CD4-positive, CD25-positive, alpha-beta regulatory T cell (primary cell): ENCODE measurements at regions not wholly inside any gene's neighbourhood (a gene's known extent, or its start where the extent isn't known, plus 50 kb on each side); places are given as distances from the start of the nearest gene placed in this dataset.

Experiments
- ATAC-seq, 2 donors: fragments of 150-1000 bp; cut with Tn5 transposase; one replicate each; pipeline ENCODE4 v1.10.0; 2021; ENCODE audit warnings: low read depth in 2 of 2, moderate number of reproducible peaks in 2 of 2, moderate library complexity in 1 of 2
- DNase-seq, 3 donors: peaks; one replicate each; pipeline versions ENCODE4 v3.0.0 to v3.0.0-alpha.2; 2012 to 2022; ENCODE audit warnings: mixed read lengths in 1 of 3
- H3K27ac ChIP-seq: one replicate; pipeline ENCODE4 v1.7.0; 2013; ENCODE audit warnings: mild to moderate bottlenecking, low read length; ENCODE audit not compliant: insufficient read depth, poor library complexity, severe bottlenecking
- H3K27me3 ChIP-seq: one replicate; pipeline ENCODE4 v1.7.0; 2013; ENCODE audit warnings: low read length; ENCODE audit not compliant: control insufficient read depth, insufficient read depth
- H3K36me3 ChIP-seq: one replicate; pipeline ENCODE4 v1.7.0; 2013; ENCODE audit warnings: mild to moderate bottlenecking, low read length, moderate library complexity; ENCODE audit not compliant: control insufficient read depth, insufficient read depth
- H3K4me1 ChIP-seq: 2 replicates; pipeline ENCODE4 v1.7.0; 2013; ENCODE audit warnings: mild to moderate bottlenecking, low read length; ENCODE audit not compliant: insufficient read depth, control insufficient read depth, poor library complexity, severe bottlenecking
- H3K4me3 ChIP-seq: one replicate; pipeline ENCODE4 v1.7.0; 2013; ENCODE audit warnings: low read depth, mild to moderate bottlenecking, low read length, moderate library complexity
- H3K9me3 ChIP-seq, 2 experiments: 1 replicate in 1 of 2; 2 replicates in 1 of 2; pipeline ENCODE4 v1.7.0; 2013; ENCODE audit warnings: low read length in 2 of 2, mild to moderate bottlenecking in 1 of 2, moderate library complexity in 1 of 2; ENCODE audit not compliant: control insufficient read depth in 2 of 2
- H3K27ac Mint-ChIP-seq, 3 donors: one replicate each; pipeline ENCODE4 v1.8.0; 2020 to 2022; ENCODE audit warnings: mild to moderate bottlenecking in 3 of 3, mixed read lengths in 3 of 3, moderate library complexity in 2 of 3
- H3K27me3 Mint-ChIP-seq: one replicate; pipeline ENCODE4 v1.8.0; 2022; ENCODE audit warnings: mild to moderate bottlenecking, mixed read lengths
- H3K36me3 Mint-ChIP-seq: one replicate; pipeline ENCODE4 v1.8.0; 2020; ENCODE audit warnings: mixed read lengths
- H3K4me1 Mint-ChIP-seq, 4 donors: one replicate each; pipeline ENCODE4 v1.8.0; 2020 to 2022; ENCODE audit warnings: mixed read lengths in 4 of 4, mild to moderate bottlenecking in 1 of 4
- H3K4me3 Mint-ChIP-seq, 4 donors: one replicate each; pipeline ENCODE4 v1.8.0; 2020 to 2022; ENCODE audit warnings: mild to moderate bottlenecking in 4 of 4, mixed read lengths in 4 of 4, moderate library complexity in 3 of 4
- H3K9me3 Mint-ChIP-seq, 7 donors: one replicate each; pipeline ENCODE4 v1.8.0; 2020 to 2022; ENCODE audit warnings: mixed read lengths in 7 of 7, mild to moderate bottlenecking in 3 of 7, moderate library complexity in 2 of 7

- Histone ChIP-seq H3K27me3 (no peaks in the 10 kb centered on the region), H3K9me3 (no peaks in the 10 kb centered on the region), H3K4me3 (no peak overlapping the region), H3K4me1 (no peaks in the 10 kb centered on the region), H3K36me3 (no peaks in the 10 kb centered on the region), H3K27ac (no peak overlapping the region)
- ATAC-seq (no peak), DNase-seq (no peak)
- Mint-ChIP-seq H3K4me1 (peaks cover 0 to 4% (median 2%) of the 10 kb centered on the region in 4 donors), H3K4me3 (no peak overlapping the region), H3K36me3 (no peaks in the 10 kb centered on the region), H3K27me3 (no peaks in the 10 kb centered on the region), H3K27ac (no peak overlapping the region), H3K9me3 (peaks cover 0 to 3% (median 0%) of the 10 kb centered on the region in 7 donors)
These were observed 503.2 kb upstream of the JARID2 start for GRCh38 chr6:14742680-14743079.

- Mint-ChIP-seq H3K36me3 (no peaks in the 10 kb centered on the region), H3K4me1 (peaks cover 0 to 4% (median 2%) of the 10 kb centered on the region in 4 donors), H3K4me3 (no peak overlapping the region), H3K9me3 (peaks cover 0 to 3% (median 0%) of the 10 kb centered on the region in 7 donors), H3K27ac (peak overlapping the region in 1 of 3 donors; percentile 1), H3K27me3 (no peaks in the 10 kb centered on the region)
- DNase-seq (no peak), ATAC-seq (no peak)
- H3K4me3 ChIP-seq, result no peak overlapping the region
- H3K27ac ChIP-seq, result no peak overlapping the region
- no peaks in the 10 kb centered on the region for H3K27me3 ChIP-seq
- H3K9me3 ChIP-seq, result no peaks in the 10 kb centered on the region
- H3K36me3 ChIP-seq, result no peaks in the 10 kb centered on the region
- no peaks in the 10 kb centered on the region for H3K4me1 ChIP-seq
These were observed 502.8 kb upstream of the JARID2 start for GRCh38 chr6:14743144-14743473.

GRCh38 chr6:14743474-14744211 is 502.2 kb upstream of the JARID2 start:
- Histone ChIP-seq H3K36me3 (no peaks in the 10 kb centered on the region), H3K4me1 (no peaks in the 10 kb centered on the region), H3K27ac (no peak overlapping the region), H3K4me3 (no peak overlapping the region), H3K9me3 (no peaks in the 10 kb centered on the region), H3K27me3 (no peaks in the 10 kb centered on the region)
- H3K4me3 Mint-ChIP-seq, result no peak overlapping the region
- peaks cover 0 to 3% (median 0%) of the 10 kb centered on the region in 7 donors for H3K9me3 Mint-ChIP-seq
- H3K36me3 Mint-ChIP-seq, result no peaks in the 10 kb centered on the region
- DNase-seq (peak in 1 of 3 donors; percentile 47), ATAC-seq (peak; percentile 70 to 71)
- no peaks in the 10 kb centered on the region for H3K27me3 Mint-ChIP-seq
- H3K27ac Mint-ChIP-seq, result no peak overlapping the region
- peaks cover 0 to 4% (median 2%) of the 10 kb centered on the region in 4 donors for H3K4me1 Mint-ChIP-seq

DNA sequence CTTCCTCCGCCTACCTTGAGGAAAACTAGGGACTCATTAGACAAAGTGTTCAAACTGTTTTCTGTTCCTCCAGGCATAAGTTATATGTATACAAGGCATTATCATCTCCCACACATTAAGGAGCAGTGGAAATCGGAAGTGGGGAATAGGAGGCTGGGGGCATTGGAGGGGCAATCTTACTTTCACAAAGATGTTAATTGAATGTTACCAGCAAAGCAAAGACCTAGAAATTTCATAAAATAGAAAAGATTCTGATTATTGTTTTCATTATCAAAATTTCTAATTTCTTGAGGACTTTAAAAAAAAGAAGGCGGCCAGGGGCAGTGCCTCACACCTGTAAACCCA is 501.7 kb upstream of the JARID2 start:
- Mint-ChIP-seq H3K4me3 (no peak overlapping the region), H3K4me1 (peaks cover 0 to 6% (median 2%) of the 10 kb centered on the region in 4 donors), H3K27me3 (no peaks in the 10 kb centered on the region)

DNA sequence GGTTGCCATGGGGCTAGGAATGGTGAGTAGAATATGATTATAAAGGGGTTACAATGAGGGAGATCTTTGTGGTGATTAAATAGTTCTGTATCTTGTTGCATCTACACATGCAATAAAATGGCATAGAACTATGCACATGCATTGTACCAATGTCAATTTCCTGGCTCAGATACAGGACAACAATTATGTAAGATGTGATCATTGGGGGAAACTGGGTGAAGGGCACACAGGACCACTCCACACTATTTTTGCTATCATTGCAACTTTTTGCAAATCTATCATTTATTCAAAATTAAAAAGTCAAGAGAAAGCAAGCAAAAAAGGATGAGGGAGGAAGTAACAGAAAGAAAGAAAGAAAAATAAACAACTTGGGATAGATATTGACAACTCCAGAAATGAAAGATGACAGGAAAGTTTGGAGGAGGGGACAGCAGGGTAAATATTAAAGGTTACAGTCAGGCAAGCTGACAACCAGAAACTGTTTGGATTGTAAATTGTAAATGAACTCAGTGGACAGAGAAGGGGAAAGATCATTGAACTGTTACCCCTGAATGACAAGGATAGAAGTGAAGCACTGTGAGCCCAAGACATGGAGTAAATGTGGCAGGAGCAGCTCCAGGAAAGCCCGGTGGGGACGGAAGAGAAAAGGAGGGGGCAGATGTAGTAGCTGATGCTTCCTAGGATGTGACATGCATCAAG is 499.6 kb upstream of the JARID2 start:
- no peak overlapping the region for H3K4me3 Mint-ChIP-seq
- H3K4me1 ChIP-seq, result no peaks in the 10 kb centered on the region
- H3K27ac ChIP-seq, result no peak overlapping the region
- H3K27ac Mint-ChIP-seq, result peak overlapping the region in 1 of 3 donors; percentile 35
- no peaks in the 10 kb centered on the region for H3K36me3 ChIP-seq
- DNase-seq (no peak), ATAC-seq (no peak)
- H3K9me3 Mint-ChIP-seq, result peaks cover 0 to 3% (median 0%) of the 10 kb centered on the region in 7 donors
- H3K4me1 Mint-ChIP-seq, result peaks cover 0 to 6% (median 2%) of the 10 kb centered on the region in 4 donors
- H3K27me3 Mint-ChIP-seq, result no peaks in the 10 kb centered on the region
- no peaks in the 10 kb centered on the region for H3K9me3 ChIP-seq
- no peak overlapping the region for H3K4me3 ChIP-seq
- H3K36me3 Mint-ChIP-seq, result no peaks in the 10 kb centered on the region
- H3K27me3 ChIP-seq, result no peaks in the 10 kb centered on the region

More for the DNA sequence above, 501.7 kb upstream of the JARID2 start:
- no peaks in the 10 kb centered on the region for H3K27me3 ChIP-seq
- H3K36me3 Mint-ChIP-seq, result no peaks in the 10 kb centered on the region
- no peaks in the 10 kb centered on the region for H3K36me3 ChIP-seq
- no peak for ATAC-seq
- peaks cover 0 to 3% (median 0%) of the 10 kb centered on the region in 7 donors for H3K9me3 Mint-ChIP-seq
- H3K27ac Mint-ChIP-seq, result no peak overlapping the region
- H3K27ac ChIP-seq, result no peak overlapping the region
- no peak for DNase-seq
- no peaks in the 10 kb centered on the region for H3K9me3 ChIP-seq
- H3K4me1 ChIP-seq, result no peaks in the 10 kb centered on the region
- H3K4me3 ChIP-seq, result no peak overlapping the region

DNA sequence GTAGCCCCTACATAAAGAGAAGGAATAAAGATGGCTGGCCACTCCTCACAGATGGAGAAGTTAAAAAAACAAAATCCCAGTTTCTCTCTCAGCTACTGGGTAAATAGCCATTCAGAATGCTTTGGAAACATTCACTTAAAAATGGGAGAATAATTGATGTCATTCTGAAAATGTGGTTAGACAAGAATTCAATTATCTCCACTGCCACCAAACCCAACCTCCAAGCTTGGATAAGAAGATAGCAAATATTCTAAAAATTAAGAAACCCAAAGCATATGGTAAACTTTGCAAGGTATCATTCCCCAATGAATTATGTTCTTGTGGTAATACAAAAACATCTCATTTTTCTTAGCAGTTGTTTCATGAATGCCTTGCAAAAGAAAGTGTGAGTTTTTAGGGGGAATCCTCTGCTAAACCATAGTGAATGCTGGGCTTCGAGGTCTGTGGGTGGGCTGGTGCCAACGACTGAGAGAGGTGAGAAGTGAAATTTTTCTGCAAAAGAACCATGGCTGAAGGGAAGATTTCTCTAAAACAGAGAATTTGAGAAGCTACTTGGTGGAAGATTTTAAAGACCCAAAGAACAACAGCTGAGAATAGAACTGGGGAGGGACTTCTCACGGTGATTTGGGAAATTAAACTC is 497.9 kb upstream of the JARID2 start:
- Mint-ChIP-seq H3K4me1 (peaks cover 0 to 6% (median 2%) of the 10 kb centered on the region in 4 donors), H3K4me3 (no peak overlapping the region), H3K36me3 (no peaks in the 10 kb centered on the region), H3K27me3 (no peaks in the 10 kb centered on the region), H3K9me3 (peaks cover 0 to 1% (median 0%) of the 10 kb centered on the region in 7 donors), H3K27ac (no peak overlapping the region)
- no peaks in the 10 kb centered on the region for H3K9me3 ChIP-seq
- no peak overlapping the region for H3K27ac ChIP-seq
- no peaks in the 10 kb centered on the region for H3K4me1 ChIP-seq
- no peaks in the 10 kb centered on the region for H3K36me3 ChIP-seq
- DNase-seq, result no peak
- ATAC-seq, result no peak
- no peaks in the 10 kb centered on the region for H3K27me3 ChIP-seq
- no peak overlapping the region for H3K4me3 ChIP-seq

DNA sequence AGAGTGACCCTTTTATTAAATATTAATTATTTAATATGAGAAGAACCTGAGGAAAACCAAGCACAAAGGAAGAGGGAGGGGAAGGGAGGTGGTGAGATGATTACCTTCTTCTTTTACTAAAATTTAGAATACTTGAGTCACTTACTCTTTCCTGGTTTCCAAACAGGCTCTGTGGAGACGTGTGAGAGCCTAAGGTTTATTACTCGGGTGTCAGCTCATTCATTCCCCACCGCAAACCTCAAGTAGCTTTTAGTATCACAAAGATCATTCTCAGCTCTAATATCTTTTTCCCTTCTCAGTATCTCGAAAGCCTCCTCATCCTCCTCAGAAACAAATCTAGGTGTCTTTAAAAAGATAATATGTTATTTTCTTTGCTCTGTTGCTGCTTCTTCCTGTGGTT is 497.2 kb upstream of the JARID2 start:
- H3K36me3 ChIP-seq, result no peaks in the 10 kb centered on the region
- no peaks in the 10 kb centered on the region for H3K9me3 ChIP-seq
- Mint-ChIP-seq H3K36me3 (no peaks in the 10 kb centered on the region), H3K9me3 (peaks cover 0 to 1% (median 0%) of the 10 kb centered on the region in 7 donors), H3K27me3 (no peaks in the 10 kb centered on the region), H3K4me3 (no peak overlapping the region), H3K4me1 (peaks cover 0 to 6% (median 2%) of the 10 kb centered on the region in 4 donors), H3K27ac (no peak overlapping the region)
- H3K27ac ChIP-seq, result no peak overlapping the region
- no peaks in the 10 kb centered on the region for H3K4me1 ChIP-seq
- DNase-seq, result no peak
- H3K27me3 ChIP-seq, result no peaks in the 10 kb centered on the region
- H3K4me3 ChIP-seq, result no peak overlapping the region
- no peak for ATAC-seq
